ENCODE measurements at regions not wholly inside any gene's neighbourhood (a gene's known extent, or its start where the extent isn't known, plus 50 kb on each side); places are given as distances from the start of the nearest gene placed in this dataset.

DNA sequence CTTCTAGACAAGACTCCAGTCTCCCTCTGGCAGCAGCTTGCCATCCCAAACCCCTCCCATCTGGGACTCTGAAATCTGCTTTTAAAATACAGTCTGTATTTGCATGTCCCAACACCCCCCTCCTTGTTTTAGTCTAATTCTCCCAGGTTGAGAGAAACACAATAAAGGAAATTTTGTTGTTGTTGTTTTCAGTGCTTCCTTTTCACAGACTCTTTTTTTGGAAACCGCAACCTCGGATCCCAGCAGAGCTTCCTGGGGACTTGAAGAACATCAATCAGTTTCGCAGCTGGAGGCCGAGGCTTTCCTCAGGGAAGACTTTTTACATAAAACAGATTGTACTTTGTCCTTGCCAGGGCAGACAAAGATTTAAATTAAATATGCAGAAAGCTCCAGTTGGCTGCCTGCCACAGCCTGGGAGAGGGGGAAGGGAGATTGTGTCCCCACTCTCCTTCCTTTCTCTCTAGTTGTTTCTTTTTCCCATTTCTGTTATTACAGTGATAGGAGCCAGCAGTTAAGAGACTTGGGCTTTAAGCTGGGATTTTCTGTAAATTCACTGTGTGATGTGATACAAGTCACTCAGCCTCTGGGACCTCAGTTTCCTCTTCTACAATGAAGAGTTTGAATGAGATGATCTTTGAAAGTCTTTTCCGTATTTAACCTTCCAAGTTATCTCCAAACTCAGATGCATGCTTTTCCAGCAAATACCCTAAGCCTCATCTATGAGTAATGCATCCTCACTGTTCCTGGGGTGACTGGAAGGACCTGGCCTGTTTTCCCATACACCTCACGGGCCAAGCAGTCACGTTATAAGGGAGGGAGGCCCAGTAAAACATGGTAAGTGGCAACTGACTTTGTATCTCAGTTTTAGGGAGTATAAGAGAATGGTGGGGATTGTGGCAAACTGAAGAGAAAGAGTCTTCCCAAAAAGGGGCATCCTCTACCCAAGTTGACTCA is 192.3 kb downstream of the REEP3 start:
- TF ChIP-seq CTCF (IDR thresholded peaks at IDR 0.05) (no peak), POLR2A (IDR thresholded peaks at IDR 0.05) (no peak)
